GM23338 (cell line): ENCODE measurements at regions not wholly inside any gene's neighbourhood (a gene's known extent, or its start where the extent isn't known, plus 50 kb on each side); places are given as distances from the start of the nearest gene placed in this dataset.

ENCODE experiments used
- ATAC-seq: fragments of 200-7000 bp; cut with Tn5 transposase; 3 replicates; pipeline ENCODE4 v1.9.1; 2020
- DNase-seq: peaks from one replicate; pipeline ENCODE4 v3.0.0-alpha.2; 2015; ENCODE audit warnings: low spot score
- H2AFZ ChIP-seq: fragments of 200-600 bp; sonication (generic); 2 replicates; pipeline ENCODE4 v1.8.0; 2016; ENCODE audit warnings: antibody characterized with exemption, mild to moderate bottlenecking, moderate library complexity
- H3F3A ChIP-seq: fragments of 200-600 bp; sonication (generic); replicated peaks from 2 replicates; pipeline ENCODE4 v1.8.0; 2017; ENCODE audit warnings: antibody characterized with exemption, mixed run types, low read depth
- H3K27ac ChIP-seq: fragments of 200-600 bp; sonication (generic); 2 replicates; pipeline ENCODE4 v1.6.1; 2016; ENCODE audit warnings: low read depth
- H3K27me3 ChIP-seq: fragments of 200-600 bp; sonication (generic); 2 replicates; pipeline ENCODE4 v1.8.0; 2016; ENCODE audit warnings: mild to moderate bottlenecking, mixed run types, moderate library complexity; ENCODE audit not compliant: insufficient read depth
- H3K36me3 ChIP-seq: fragments of 200-600 bp; sonication (generic); 2 replicates; pipeline ENCODE4 v1.8.0; 2016; ENCODE audit warnings: mild to moderate bottlenecking; ENCODE audit not compliant: insufficient read depth
- H3K4me1 ChIP-seq: fragments of 200-600 bp; sonication (generic); 2 replicates; pipeline ENCODE4 v1.8.0; 2016; ENCODE audit warnings: mild to moderate bottlenecking, moderate library complexity; ENCODE audit not compliant: insufficient read depth
- H3K4me2 ChIP-seq: fragments of 200-600 bp; sonication (generic); 2 replicates; pipeline ENCODE4 v1.7.1; 2017; ENCODE audit warnings: mixed run types
- H3K4me3 ChIP-seq: fragments of 200-600 bp; sonication (generic); 2 replicates; pipeline ENCODE4 v1.6.1; 2016; ENCODE audit warnings: mixed run types
- H3K79me2 ChIP-seq: fragments of 200-600 bp; sonication (generic); replicated peaks from 2 replicates; pipeline ENCODE4 v1.8.0; 2017; ENCODE audit warnings: mild to moderate bottlenecking; ENCODE audit not compliant: insufficient read depth
- H3K9me2 ChIP-seq: fragments of 200-600 bp; sonication (generic); 2 replicates; pipeline ENCODE4 v1.8.0; 2017; ENCODE audit not compliant: insufficient read depth
- H4K20me1 ChIP-seq: fragments of 200-600 bp; sonication (generic); replicated peaks from 2 replicates; pipeline ENCODE4 v1.8.0; 2017; ENCODE audit warnings: mild to moderate bottlenecking; ENCODE audit not compliant: insufficient read depth
- H3K27ac Mint-ChIP-seq: 2 replicates; pipeline ENCODE4 v1.8.0; 2020; ENCODE audit warnings: inconsistent platforms, mild to moderate bottlenecking, moderate library complexity, mixed read lengths
- H3K27me3 Mint-ChIP-seq: 3 replicates; pipeline ENCODE4 v1.8.0; 2022; ENCODE audit warnings: low read depth, mild to moderate bottlenecking, moderate library complexity, mixed read lengths, inconsistent platforms; ENCODE audit not compliant: insufficient read depth, poor library complexity
- H3K36me3 Mint-ChIP-seq: 3 replicates; pipeline ENCODE4 v1.8.0; 2021; ENCODE audit warnings: low read depth, mild to moderate bottlenecking, inconsistent platforms, moderate library complexity, mixed read lengths
- H3K4me1 Mint-ChIP-seq: 3 replicates; pipeline ENCODE4 v1.8.0; 2020; ENCODE audit warnings: mild to moderate bottlenecking, inconsistent platforms, mixed read lengths
- H3K4me3 Mint-ChIP-seq: 3 replicates; pipeline ENCODE4 v1.8.0; 2021; ENCODE audit warnings: moderate library complexity, mild to moderate bottlenecking, inconsistent platforms, mixed read lengths
- H3K9me3 Mint-ChIP-seq: 3 replicates; pipeline ENCODE4 v1.8.0; 2020; ENCODE audit warnings: moderate library complexity, mild to moderate bottlenecking, inconsistent platforms, mixed read lengths
- CTCF ChIP-seq, 2 experiments: fragments of 200-600 bp in 1 of 2; sonication (generic) in 1 of 2; conservative IDR thresholded peaks; 2 replicates each; pipeline versions ENCODE4 v1.5.1 to v1.6.1; 2016 to 2017; ENCODE audit warnings: antibody characterized with exemption in 2 of 2, low read depth in 2 of 2, mild to moderate bottlenecking in 2 of 2, moderate library complexity in 1 of 2
- ETS1 ChIP-seq: IDR thresholded peaks from 2 replicates; pipeline ENCODE4 v1.6.1; 2016; ENCODE audit warnings: antibody characterized with exemption
- EZH2 ChIP-seq: fragments of 200-600 bp; sonication (generic); IDR thresholded peaks from one replicate; pipeline ENCODE4 v1.8.0; 2017; ENCODE audit warnings: antibody characterized with exemption, mild to moderate bottlenecking, low read depth; ENCODE audit not compliant: unreplicated experiment
- EZH2phosphoT487 ChIP-seq: fragments of 200-600 bp; sonication (generic); IDR thresholded peaks from one replicate; pipeline ENCODE4 v1.8.1; 2018; ENCODE audit warnings: antibody characterized with exemption; ENCODE audit not compliant: unreplicated experiment
- JUNB ChIP-seq: IDR thresholded peaks from one replicate; pipeline ENCODE4 v1.6.1; 2016; ENCODE audit warnings: antibody characterized with exemption; ENCODE audit not compliant: unreplicated experiment
- STAT1 ChIP-seq: IDR thresholded peaks from one replicate; pipeline ENCODE4 v1.6.1; 2016; ENCODE audit warnings: antibody characterized with exemption; ENCODE audit not compliant: unreplicated experiment
- ZNF114 ChIP-seq: fragments of 250-450 bp; sonication (Bioruptor Pico); IDR thresholded peaks from 2 replicates; pipeline ENCODE4 v1.5.0; 2020; ENCODE audit warnings: mild to moderate bottlenecking, moderate library complexity

GRCh38 chr22:27617214-27617881 is 184.2 kb downstream of the MN1 start (continued):
- peak; percentile 29 to 39; a peak in 3 of 4 replicates for TF ChIP-seq CTCF (conservative IDR thresholded peaks at IDR 0.05; ENCODE audit: low read depth in 2 of 2)
- TF ChIP-seq EZH2phosphoT487, result no peak
- TF ChIP-seq ETS1, result no peak

GRCh38 chr22:27620367-27621154 is 181.0 kb downstream of the MN1 start:
- Histone ChIP-seq H3K4me1 (peaks cover 16% of the 10 kb centered on the region), H3F3A (no peaks in the 10 kb centered on the region), H3K9me2 (no peaks in the 10 kb centered on the region), H3K4me2 (no peak overlapping the region), H3K27me3 (0 out of 2 replicates have a peak, but pooled peaks cover 3% of the 10 kb centered on the region), H4K20me1 (no peaks in the 10 kb centered on the region), H3K36me3 (no peaks in the 10 kb centered on the region), H2AFZ (no peak overlapping the region), H3K27ac (no peak overlapping the region), H3K4me3 (no peak overlapping the region), H3K79me2 (no peaks in the 10 kb centered on the region)
- H3K4me1 Mint-ChIP-seq, result peaks cover 11% of the 10 kb centered on the region
- no peaks in the 10 kb centered on the region; the same call in 2 of the 3 replicates for H3K9me3 Mint-ChIP-seq
- no peak for TF ChIP-seq CTCF (conservative IDR thresholded peaks at IDR 0.05; ENCODE audit: low read depth in 2 of 2)
- no peak for TF ChIP-seq EZH2phosphoT487
- no peak for TF ChIP-seq STAT1
- TF ChIP-seq ZNF114 (CRISPR knock-in tag), result no peak
- TF ChIP-seq EZH2, result no peak
- TF ChIP-seq JUNB, result no peak
- no peaks in the 10 kb centered on the region for H3K36me3 Mint-ChIP-seq
- no peak for DNase-seq
- peaks cover 11% of the 10 kb centered on the region for H3K27me3 Mint-ChIP-seq
- no peak overlapping the region for H3K4me3 Mint-ChIP-seq
- H3K27ac Mint-ChIP-seq, result no peak overlapping the region
- no peak for ATAC-seq
